NCI-H345 treated with DMSO at 0.1 percent for 48 hours (cell line): ENCODE measurements at regions not wholly inside any gene's neighbourhood (a gene's known extent, or its start where the extent isn't known, plus 50 kb on each side); places are given as distances from the start of the nearest gene placed in this dataset.
A peak's percentile ranks its signal among the peaks of the same experiment; 100 is the strongest.

Source experiments
- DNase-seq: peaks from one replicate; lab custom pipeline; 2025; ENCODE audit not compliant: unreplicated experiment; lab: John Stamatoyannopoulos, UW

- DNase-seq: no peak
Observed at GRCh38 chr5:105554568-105555169, 1992.1 kb upstream of the NUDT12 start.

GRCh38 chr5:105544300-105544699 is 1981.7 kb upstream of the NUDT12 start:
- no peak for DNase-seq

- no peak for DNase-seq
Observed at GRCh38 chr5:105536675-105537074, 1974.1 kb upstream of the NUDT12 start.

GRCh38 chr5:105530716-105531261 is 1968.2 kb upstream of the NUDT12 start:
- DNase-seq: no peak

GRCh38 chr5:105529851-105530250 is 1967.3 kb upstream of the NUDT12 start:
- no peak for DNase-seq

- DNase-seq: no peak
Observed at GRCh38 chr5:105508519-105508918, 1945.9 kb upstream of the NUDT12 start.

- no peak for DNase-seq
Observed at GRCh38 chr5:105506692-105507277, 1944.2 kb upstream of the NUDT12 start.

GRCh38 chr5:105503950-105504349 is 1941.4 kb upstream of the NUDT12 start:
- no peak for DNase-seq

GRCh38 chr5:105501315-105501714 is 1938.7 kb upstream of the NUDT12 start:
- no peak for DNase-seq

- peak; percentile 45 for DNase-seq
Observed at GRCh38 chr5:105475401-105475800, 1912.8 kb upstream of the NUDT12 start.

GRCh38 chr5:105462377-105462776 is 1899.8 kb upstream of the NUDT12 start:
- no peak for DNase-seq

GRCh38 chr5:105460721-105461120 is 1898.1 kb upstream of the NUDT12 start:
- no peak for DNase-seq

- DNase-seq: no peak
Observed at GRCh38 chr5:105453216-105453807, 1890.7 kb upstream of the NUDT12 start.

GRCh38 chr5:105448271-105448670 is 1885.7 kb upstream of the NUDT12 start:
- DNase-seq: no peak

GRCh38 chr5:105430516-105430915 is 1867.9 kb upstream of the NUDT12 start:
- no peak for DNase-seq

GRCh38 chr5:105428451-105429380 is 1866.1 kb upstream of the NUDT12 start:
- DNase-seq: no peak

- DNase-seq: no peak
Observed at GRCh38 chr5:105414067-105414466, 1851.5 kb upstream of the NUDT12 start.

GRCh38 chr5:105413406-105413990 is 1850.9 kb upstream of the NUDT12 start:
- DNase-seq: no peak

- DNase-seq: no peak
Observed at GRCh38 chr5:105409695-105410094, 1847.1 kb upstream of the NUDT12 start.

- DNase-seq: no peak
Observed at GRCh38 chr5:105407200-105407599, 1844.6 kb upstream of the NUDT12 start.

GRCh38 chr5:105397749-105398148 is 1835.2 kb upstream of the NUDT12 start:
- no peak for DNase-seq
